Keratinocyte (primary cell): ENCODE measurements at regions not wholly inside any gene's neighbourhood (a gene's known extent, or its start where the extent isn't known, plus 50 kb on each side); places are given as distances from the start of the nearest gene placed in this dataset.

Experiments
- DNase-seq: peaks from one replicate; pipeline ENCODE4 v3.0.0-alpha.2; 2011; ENCODE audit warnings: low read depth, missing footprints, low spot score
- FAIRE-seq: peaks from 2 replicates; lab custom pipeline; 2011; peaks lifted over from hg19 to GRCh38; lab: Jason Lieb, UNC
- H2AFZ ChIP-seq: 2 replicates; pipeline ENCODE4 v1.6.0; 2012; ENCODE audit warnings: low read length, control low read depth, inconsistent platforms; ENCODE audit not compliant: control insufficient read depth
- H3K27ac ChIP-seq: 2 replicates; pipeline ENCODE4 v1.5.1; 2011; ENCODE audit warnings: low read length; ENCODE audit not compliant: control insufficient read depth, insufficient read depth
- H3K27me3 ChIP-seq: 3 replicates; pipeline ENCODE4 v1.6.0; 2011; ENCODE audit warnings: low read length; ENCODE audit not compliant: control insufficient read depth, insufficient read depth; ENCODE audit errors: extremely low read depth
- H3K36me3 ChIP-seq, 2 experiments: 2 replicates in 1 of 2; 3 replicates in 1 of 2; pipeline ENCODE4 v1.5.1; 2011; ENCODE audit warnings: low read length in 2 of 2, mild to moderate bottlenecking in 1 of 2; ENCODE audit not compliant: control insufficient read depth in 2 of 2, insufficient read depth in 2 of 2; ENCODE audit errors: extremely low read depth in 1 of 2
- H3K4me1 ChIP-seq: 3 replicates; pipeline ENCODE4 v1.5.1; 2011; ENCODE audit warnings: low read length; ENCODE audit not compliant: control insufficient read depth, insufficient read depth; ENCODE audit errors: extremely low read depth
- H3K4me2 ChIP-seq: 3 replicates; pipeline ENCODE4 v1.6.0; 2011; ENCODE audit warnings: low read depth, low read length; ENCODE audit not compliant: control insufficient read depth, insufficient read depth; ENCODE audit errors: extremely low read depth
- H3K4me3 ChIP-seq, 3 experiments: fragments of 200-600 bp in 1 of 3; sonication (generic) in 1 of 3; 2 replicates in 2 of 3; 3 replicates in 1 of 3; pipeline ENCODE4 v1.5.1; 2011 to 2016; ENCODE audit warnings: low read length in 3 of 3, mild to moderate bottlenecking in 3 of 3, control low read depth in 2 of 3, inconsistent platforms in 1 of 3, low read depth in 1 of 3, mixed read lengths in 1 of 3, mixed run types in 1 of 3, moderate library complexity in 1 of 3; ENCODE audit not compliant: control insufficient read depth in 2 of 3, insufficient read depth in 2 of 3; ENCODE audit errors: extremely low read depth in 1 of 3
- H3K79me2 ChIP-seq: 2 replicates; pipeline ENCODE4 v1.6.0; 2012; ENCODE audit warnings: low read length; ENCODE audit not compliant: control insufficient read depth, insufficient read depth
- H3K9ac ChIP-seq: 3 replicates; pipeline ENCODE4 v1.6.0; 2011; ENCODE audit warnings: low read length; ENCODE audit not compliant: control insufficient read depth, insufficient read depth; ENCODE audit errors: extremely low read depth
- H3K9me1 ChIP-seq: 3 replicates; pipeline ENCODE4 v1.6.0; 2011; ENCODE audit warnings: low read length; ENCODE audit not compliant: control insufficient read depth, insufficient read depth; ENCODE audit errors: extremely low read depth
- H3K9me3 ChIP-seq: 2 replicates; pipeline ENCODE4 v1.5.1; 2012; ENCODE audit warnings: low read depth, low read length; ENCODE audit not compliant: control insufficient read depth
- H4K20me1 ChIP-seq: 3 replicates; pipeline ENCODE4 v1.6.0; 2011; ENCODE audit warnings: low read length; ENCODE audit not compliant: control insufficient read depth, insufficient read depth; ENCODE audit errors: extremely low read depth
- EZH2 ChIP-seq: IDR thresholded peaks from one replicate; pipeline ENCODE4 v1.6.1; 2012; ENCODE audit warnings: inconsistent platforms, mild to moderate bottlenecking, low read length, moderate library complexity
- dilution Hi-C: fragments of 300-500 bp; cut with MboI; formaldehyde crosslinking; loops from one replicate; pipeline ENCODE4 v1.7.0; 2020; ENCODE audit warnings: low sequenced_read_pairs; ENCODE audit not compliant: extremely low pct_ligation_motif_present
- TF ChIP-seq, protein P1 (sequence below), 3 experiments: IDR thresholded peaks in 1 of 3; conservative IDR thresholded peaks in 1 of 3; optimal IDR thresholded peaks in 1 of 3; 2 replicates in 2 of 3; 3 replicates in 1 of 3; pipeline versions ENCODE3 to v1.5.1; 2011; ENCODE audit warnings: low read length in 3 of 3, mild to moderate bottlenecking in 3 of 3, moderate library complexity in 2 of 3, control low read depth in 1 of 3, inconsistent platforms in 1 of 3; ENCODE audit not compliant: insufficient read depth in 2 of 3; ENCODE audit errors: extremely low read depth in 1 of 3

DNA sequence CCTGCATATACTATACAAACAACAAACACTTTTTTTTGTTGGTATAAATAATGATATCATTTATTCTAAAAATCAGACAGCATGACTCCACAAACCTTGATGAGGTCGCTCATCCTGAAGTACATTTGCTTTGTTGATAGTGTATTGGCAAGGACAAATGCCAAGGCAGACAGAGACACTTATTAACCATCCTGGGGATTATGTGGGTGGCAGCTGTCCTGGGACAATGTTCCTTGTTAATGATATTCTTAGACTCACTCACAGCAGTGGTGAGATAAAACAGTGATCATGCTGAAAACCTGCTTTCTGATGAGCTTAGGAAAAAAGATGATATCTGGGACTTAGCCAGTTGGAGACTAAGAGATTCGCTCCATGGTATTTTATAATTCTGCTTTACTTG is 85.4 kb upstream of the OGFRL1 start:
- no peak overlapping the region for H2AFZ ChIP-seq
- H3K9ac ChIP-seq = no peak overlapping the region
- no peak for FAIRE-seq
- dilution Hi-C loops = no loop called here
- H3K9me3 ChIP-seq = no peaks in the 10 kb centered on the region
- H3K27ac ChIP-seq = no peak overlapping the region
- no peak overlapping the region for H3K4me3 ChIP-seq
- H3K27me3 ChIP-seq = no peaks in the 10 kb centered on the region
- H3K79me2 ChIP-seq = no peaks in the 10 kb centered on the region
- no peaks in the 10 kb centered on the region for H3K4me1 ChIP-seq
- no peak for TF ChIP-seq EZH2
- TF ChIP-seq, protein P1, sequence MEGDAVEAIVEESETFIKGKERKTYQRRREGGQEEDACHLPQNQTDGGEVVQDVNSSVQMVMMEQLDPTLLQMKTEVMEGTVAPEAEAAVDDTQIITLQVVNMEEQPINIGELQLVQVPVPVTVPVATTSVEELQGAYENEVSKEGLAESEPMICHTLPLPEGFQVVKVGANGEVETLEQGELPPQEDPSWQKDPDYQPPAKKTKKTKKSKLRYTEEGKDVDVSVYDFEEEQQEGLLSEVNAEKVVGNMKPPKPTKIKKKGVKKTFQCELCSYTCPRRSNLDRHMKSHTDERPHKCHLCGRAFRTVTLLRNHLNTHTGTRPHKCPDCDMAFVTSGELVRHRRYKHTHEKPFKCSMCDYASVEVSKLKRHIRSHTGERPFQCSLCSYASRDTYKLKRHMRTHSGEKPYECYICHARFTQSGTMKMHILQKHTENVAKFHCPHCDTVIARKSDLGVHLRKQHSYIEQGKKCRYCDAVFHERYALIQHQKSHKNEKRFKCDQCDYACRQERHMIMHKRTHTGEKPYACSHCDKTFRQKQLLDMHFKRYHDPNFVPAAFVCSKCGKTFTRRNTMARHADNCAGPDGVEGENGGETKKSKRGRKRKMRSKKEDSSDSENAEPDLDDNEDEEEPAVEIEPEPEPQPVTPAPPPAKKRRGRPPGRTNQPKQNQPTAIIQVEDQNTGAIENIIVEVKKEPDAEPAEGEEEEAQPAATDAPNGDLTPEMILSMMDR (optimal IDR thresholded peaks at IDR 0.05 in 1 of 3, IDR thresholded peaks at IDR 0.05 in 1 of 3, conservative IDR thresholded peaks at IDR 0.05 in 1 of 3; ENCODE audit: extremely low read depth in 1 of 3, insufficient read depth in 2 of 3, low read length in 3 of 3) = no peak
- no peaks in the 10 kb centered on the region for H3K9me1 ChIP-seq
- no peak for DNase-seq
- H3K4me2 ChIP-seq = no peak overlapping the region
- no peaks in the 10 kb centered on the region for H4K20me1 ChIP-seq
- H3K36me3 ChIP-seq = no peaks in the 10 kb centered on the region

DNA sequence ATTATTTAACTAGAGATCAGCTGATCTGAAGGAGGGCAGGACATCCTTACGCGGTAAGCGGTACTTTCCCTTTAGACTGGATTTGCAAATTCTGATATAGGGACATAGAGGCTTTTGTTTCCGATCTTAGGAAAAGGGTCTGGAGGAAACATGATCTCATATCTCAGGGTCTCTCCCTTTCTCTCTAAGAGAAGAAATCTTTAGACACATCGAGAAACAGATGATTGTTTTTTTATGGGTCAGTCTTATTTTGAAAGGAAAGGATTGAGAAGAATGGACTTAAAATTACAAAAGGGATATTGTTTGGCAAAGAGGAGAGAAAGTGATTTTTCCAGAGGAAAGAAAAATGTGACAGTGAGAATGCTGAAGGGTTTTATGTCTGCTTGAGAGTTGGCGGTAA is 83.9 kb upstream of the OGFRL1 start:
- H2AFZ ChIP-seq = no peak overlapping the region
- no peaks in the 10 kb centered on the region for H3K79me2 ChIP-seq
- dilution Hi-C loops = no loop called here
- H3K36me3 ChIP-seq = no peaks in the 10 kb centered on the region
- no peak overlapping the region for H3K27ac ChIP-seq
- no peak for TF ChIP-seq EZH2
- TF ChIP-seq, protein P1 (optimal IDR thresholded peaks at IDR 0.05 in 1 of 3, IDR thresholded peaks at IDR 0.05 in 1 of 3, conservative IDR thresholded peaks at IDR 0.05 in 1 of 3; ENCODE audit: extremely low read depth in 1 of 3, insufficient read depth in 2 of 3, low read length in 3 of 3) = no peak
- FAIRE-seq = no peak
- H4K20me1 ChIP-seq = no peaks in the 10 kb centered on the region
- H3K9ac ChIP-seq = no peak overlapping the region
- no peak overlapping the region for H3K4me3 ChIP-seq
- DNase-seq = no peak
- H3K4me2 ChIP-seq = no peak overlapping the region
- no peaks in the 10 kb centered on the region for H3K9me3 ChIP-seq
- no peaks in the 10 kb centered on the region for H3K27me3 ChIP-seq
- H3K4me1 ChIP-seq = no peaks in the 10 kb centered on the region
- H3K9me1 ChIP-seq = no peaks in the 10 kb centered on the region
